Activated gamma-delta T cell (primary cell): ENCODE measurements at regions not wholly inside any gene's neighbourhood (a gene's known extent, or its start where the extent isn't known, plus 50 kb on each side); places are given as distances from the start of the nearest gene placed in this dataset.

Source experiments
- DNase-seq: peaks from one replicate; lab custom pipeline; 2025; lab: John Stamatoyannopoulos, UW

DNA sequence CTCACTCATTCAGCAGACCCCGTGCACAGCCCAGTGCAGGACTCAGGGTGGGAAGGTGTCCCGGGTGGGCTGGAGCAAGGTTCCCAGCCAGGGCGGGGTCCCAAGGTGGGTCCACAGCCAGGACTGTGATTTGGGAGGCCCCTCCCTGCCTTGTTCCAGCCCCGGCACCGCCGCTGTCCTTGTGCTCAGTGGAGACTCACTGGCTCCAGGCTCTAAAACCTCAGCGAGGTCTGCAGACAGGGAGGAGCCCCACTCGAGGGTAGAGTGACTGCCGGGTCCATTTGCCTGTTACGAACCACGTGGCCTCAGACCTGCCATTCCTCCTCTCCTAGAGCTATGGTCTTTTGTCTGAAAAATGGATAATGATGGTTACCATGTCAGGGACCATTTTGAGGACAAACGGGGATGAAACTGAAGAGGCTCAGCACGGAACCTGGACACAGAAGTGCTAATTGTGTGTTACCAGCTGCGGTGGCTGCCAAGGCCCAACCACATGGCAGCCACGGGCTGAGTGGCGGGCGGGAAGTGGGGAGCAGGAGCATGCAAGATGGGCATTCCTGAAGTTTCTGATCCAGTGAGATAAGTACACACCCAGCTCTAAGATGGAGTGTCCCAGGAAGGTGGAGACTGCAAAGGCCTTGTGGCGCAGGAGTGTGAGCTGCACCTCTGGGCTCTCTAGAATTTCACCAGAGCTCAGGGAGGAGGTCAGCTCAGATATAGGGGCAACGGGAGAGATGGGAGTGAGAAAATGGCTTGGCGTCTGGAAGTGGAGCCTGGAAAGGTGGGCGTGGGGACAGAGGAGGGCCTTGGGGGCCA, 317.6 kb downstream of the SEC14L1 start:
- no peak for DNase-seq

DNA sequence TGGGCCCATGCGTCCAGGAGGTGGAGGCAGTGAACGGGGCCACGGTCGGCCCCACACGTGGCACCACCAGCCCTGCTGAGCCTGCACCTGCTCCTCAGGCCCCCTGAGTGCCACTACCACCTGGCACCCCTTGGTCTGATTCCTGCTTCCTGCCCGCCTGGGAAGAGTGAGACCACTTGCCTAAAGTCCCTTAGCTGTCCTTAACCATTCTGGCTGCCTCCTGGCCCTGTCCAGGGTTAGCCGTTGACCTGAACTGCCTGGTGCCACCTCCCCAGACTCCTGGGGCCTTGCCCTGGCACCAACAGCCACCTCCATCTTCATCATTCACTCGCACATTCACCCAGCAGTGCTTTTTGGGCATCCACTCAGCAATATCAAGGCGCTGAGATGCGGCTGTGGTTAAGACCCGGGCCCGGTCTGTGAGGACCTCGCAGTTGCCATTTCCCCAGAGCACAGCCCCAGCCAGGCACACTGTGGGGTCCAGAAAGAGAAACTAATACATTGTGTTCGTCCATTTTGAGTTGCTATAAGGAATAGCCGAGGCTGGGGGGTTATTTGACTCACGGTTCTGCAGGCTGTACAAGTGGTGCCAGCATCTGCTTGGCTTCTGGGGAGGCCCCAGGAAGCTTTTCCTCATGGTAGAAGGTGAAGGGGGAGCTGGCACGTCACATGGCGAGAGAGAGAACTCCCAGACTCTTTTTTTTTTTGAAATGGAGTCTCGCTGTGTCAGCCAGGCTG, 318.4 kb downstream of the SEC14L1 start:
- no peak for DNase-seq

DNA sequence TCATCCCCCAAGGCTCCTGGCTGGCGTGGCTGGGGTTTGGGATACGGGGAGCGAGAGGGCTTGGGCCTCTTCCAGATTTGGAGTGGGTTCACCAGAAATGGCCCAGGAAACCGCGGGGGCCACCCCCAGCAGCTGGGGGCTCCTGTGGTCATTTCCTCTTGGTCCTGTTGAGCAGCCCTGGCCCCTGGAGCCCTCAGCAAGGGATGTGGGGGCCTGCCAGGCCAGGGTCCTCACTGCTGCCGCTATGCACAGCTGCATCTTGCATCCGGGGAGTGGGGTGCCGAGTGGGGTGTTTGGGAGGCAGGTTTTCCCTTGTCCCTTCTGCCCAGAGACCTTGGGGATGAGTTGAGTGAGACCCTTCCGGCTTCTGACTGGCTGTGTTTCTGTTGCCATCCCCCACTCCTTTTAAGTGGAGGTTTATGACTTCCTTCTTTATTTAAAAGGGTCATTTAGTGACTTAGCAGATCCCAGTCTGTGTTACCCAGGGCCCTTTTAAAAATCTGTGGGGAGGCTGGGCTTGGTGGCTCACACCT, 319.8 kb downstream of the SEC14L1 start:
- no peak for DNase-seq

DNA sequence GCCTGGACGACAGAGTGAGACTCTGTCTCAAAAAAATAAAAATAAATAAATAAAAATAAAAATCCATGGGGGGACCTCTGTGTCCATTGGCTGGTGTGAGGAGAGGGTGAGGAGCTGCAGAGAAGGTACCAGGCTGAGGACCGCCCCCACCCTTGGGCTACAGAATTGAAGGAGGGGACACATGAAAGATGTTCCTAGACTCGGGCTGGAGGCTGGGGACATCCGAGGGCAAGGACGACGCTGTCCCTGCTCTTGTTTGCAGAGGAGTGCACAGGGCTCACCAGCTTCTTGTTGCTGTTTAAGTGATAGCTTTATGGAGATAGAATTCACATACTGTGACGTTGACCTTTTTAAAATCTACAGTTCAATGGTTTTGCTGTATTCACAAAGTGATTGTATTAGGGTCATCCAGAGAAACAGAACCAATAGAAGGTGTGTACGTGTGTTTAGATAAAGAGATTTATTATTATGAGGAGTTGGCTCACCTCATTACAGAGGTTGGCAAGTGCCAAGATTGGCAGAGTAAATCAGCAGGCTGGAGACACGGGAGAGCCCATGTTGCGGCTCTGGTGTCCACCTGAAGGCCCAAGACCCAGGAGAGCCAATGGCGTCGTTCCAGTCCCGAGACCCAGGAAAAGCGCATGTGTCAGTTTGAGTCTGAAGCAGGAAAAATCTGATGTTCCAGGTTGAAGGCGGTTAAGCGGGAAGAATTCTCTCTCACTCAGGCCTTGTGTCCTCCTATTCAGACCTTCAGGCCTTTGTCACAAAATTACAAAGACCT, 320.7 kb downstream of the SEC14L1 start:
- no peak for DNase-seq

DNA sequence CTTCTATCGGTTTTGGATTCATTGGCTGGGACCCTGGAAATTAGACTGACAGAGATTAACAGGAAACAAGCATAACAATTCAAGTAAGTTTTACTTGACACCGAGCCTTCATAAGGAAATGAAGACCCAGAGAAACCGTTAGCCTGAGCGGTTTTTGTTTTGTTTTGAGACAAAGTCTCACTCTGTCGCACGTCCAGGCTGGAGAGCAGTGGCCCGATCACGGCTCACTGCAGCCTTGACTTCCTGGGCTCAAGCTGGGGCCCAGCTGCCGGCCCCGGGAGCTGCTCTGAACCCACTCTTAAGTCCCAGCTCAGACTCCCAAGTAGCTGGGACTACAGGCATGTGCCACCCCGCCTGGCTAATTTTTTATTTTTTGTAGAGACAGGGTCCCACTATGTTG, 321.3 kb downstream of the SEC14L1 start:
- no peak for DNase-seq

DNA sequence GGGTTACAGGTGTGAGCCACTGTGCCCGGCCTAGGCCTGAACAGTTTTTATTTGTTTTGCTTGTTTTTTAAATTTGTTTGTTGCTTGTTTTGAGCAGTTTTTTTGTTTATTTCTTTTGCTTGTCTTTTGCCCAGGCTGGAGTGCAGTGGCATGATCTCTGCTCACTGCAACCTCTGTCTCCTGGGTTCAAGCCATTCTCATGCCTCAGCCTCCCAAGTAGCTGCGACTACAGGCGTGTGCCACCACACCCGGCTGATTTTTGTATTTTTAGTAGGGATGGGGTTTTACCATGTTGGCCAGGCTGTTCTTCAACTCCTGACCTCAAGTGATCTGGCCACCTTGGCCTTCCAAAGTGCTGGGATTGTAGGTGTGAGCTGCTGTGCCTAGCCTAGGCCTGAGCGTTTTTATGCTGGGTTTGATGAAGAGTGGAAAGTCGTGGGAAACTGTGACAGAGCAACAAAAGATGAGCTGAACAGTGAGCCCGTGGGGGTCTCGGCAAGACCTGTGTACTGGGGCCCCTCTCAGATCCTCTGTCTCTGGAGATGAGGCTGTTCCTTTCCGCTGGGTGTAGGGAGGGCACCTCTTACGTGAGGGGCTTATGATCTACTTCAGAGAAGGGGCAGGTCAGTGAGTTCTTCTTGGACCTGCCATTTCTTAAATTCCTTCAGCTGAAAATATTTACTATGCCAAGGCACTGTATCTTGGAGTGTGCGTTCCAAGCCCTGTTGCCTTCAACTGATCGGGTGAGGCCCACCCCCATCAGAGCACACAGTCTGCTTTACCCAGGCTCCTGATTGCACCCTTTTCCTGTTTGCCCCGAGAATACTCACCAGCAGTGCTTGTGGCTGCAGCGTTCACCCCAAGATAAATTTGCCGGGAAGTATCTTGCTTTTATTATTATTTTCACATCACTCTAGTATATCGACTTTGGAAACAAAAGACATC, 322.1 kb downstream of the SEC14L1 start:
- DNase-seq: no peak

DNA sequence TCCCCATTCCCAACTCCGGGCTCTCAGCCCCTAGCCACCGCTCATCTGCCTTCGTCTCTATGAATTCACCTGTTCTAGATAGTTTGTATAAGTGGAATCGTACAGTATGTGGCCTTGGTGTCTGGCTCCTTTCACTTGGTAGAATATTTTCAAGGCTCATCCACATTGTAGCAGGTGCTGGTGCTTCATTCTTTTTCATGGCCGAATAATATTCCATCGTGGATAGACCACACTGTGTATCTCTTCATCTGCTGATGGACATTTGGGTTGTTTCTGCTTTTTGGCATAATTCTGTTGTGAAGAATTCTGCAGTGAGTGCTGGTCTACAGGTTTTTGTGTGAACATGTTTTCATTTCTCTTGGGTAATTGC, 324.2 kb downstream of the SEC14L1 start:
- DNase-seq: no peak

DNA sequence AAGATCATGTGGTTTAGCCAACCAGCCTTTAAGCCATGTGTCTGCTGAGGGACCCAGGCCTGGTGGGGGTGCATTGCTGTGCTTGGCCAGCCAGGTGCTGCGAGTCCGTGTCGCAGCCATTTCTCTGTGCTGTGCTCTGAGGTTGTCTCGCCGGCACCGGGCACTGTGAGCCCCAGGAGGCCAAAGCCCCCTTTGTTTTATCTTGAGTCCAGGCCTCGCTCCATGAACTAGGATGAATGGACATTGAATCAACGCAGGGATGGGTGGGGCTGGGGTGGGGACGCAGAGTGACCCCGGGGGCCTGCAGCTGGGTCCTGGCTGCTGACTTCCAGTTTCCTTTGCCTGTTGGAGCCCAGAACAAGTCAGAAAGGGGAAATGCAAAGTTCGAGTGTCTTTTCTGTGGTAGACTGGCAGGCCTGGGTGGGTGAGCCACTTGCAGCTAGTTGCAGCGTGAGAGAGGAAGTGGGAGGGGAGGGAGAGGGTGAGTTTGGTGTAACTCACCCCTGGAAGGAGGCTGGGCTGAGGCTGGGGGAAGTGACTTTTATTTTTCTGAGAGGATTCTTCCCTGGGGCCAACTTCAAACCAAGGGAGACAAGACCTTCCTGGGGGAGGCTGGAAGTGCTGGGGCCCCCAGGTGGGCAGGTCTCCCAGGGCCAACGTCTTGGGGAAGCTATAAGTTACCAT, 324.7 kb downstream of the SEC14L1 start:
- no peak for DNase-seq

DNA sequence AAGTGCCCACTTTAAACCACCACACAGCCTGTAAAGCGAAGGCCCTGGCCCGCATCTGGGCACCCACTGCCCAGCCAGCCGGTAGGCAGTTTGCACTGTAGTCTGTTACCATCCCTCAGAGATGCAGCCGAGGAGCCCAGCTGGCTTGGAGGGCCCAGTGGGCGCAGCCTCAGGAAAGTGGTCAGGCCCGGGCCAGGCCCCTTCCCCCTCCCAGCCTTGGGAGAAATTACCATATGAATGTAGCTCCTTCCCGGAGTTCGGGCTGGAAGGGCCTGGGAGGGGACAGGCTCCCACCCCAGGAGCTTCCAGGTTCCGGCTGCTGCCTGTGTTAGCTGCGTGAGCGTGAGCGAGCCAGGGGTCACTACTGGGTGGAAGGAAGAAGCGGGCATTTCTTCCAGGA, 325.4 kb downstream of the SEC14L1 start:
- DNase-seq: no peak

DNA sequence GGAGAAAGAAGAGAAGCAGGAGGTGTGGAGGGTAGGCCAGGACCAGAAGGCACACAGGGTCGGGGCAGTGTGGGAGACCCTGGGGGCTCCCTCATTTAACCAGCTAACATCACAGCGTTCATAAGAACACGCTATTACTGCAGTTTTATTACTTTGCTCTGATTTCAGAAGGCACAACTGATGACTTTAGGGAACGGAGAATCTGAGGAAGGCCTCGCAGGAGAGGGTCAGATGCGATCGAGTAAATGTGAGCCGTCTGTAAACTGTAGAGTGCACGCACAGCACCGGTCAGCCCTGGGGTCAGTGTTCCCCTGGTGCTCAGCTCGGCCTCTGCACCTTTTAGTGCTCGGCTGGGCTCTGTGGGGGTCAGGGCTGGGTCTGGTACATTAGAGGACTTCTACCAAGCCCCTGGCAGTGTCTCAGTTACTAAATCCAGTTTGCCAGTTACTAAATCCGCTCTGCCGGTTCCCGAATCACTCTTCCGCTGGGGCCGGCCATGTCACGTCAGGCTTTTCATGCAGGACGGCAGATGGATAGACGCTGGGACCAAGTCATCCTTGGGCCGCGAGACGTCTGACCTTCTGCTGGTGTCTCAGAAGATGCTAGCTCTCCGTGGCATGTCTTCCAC, 325.9 kb downstream of the SEC14L1 start:
- no peak for DNase-seq

DNA sequence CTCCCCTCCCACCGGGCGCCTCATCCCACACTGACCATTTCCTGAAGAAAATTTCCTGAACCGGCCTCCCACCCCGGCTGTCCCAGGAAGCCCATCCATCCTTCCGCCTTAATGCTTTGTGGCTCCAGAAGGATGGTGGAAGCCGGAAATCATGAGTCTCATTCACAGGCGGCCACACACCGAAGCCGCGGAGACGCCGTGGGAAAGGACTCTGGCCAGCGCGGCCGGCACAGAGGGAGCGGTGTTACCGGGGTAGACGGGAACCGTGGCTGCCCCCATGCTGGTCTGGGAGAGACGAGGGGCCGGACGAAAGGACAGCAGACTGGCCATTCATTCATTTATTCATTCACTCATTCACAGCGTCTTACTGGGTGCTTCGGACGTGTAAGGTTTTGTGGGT, 326.8 kb downstream of the SEC14L1 start:
- no peak for DNase-seq

DNA sequence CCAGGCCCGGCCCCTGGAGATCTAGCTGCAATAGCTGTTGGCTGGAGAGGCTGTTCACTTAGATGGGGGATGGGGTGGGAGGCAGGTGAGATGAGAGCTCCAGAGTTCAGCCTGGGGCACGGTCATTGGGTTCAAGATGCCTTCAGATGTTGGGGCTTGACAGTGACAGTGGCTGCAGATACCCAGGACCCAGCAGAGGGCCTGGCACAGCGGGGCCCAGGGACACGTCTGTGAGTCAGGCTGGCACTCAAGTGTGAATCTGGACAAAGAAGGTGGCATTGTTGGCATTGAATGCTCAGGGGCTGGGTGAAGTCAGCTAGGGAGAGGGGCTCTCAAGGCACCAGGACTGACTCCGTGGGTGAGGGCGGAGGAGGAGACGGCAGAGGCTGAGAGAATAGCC, 328.1 kb downstream of the SEC14L1 start:
- DNase-seq: no peak

DNA sequence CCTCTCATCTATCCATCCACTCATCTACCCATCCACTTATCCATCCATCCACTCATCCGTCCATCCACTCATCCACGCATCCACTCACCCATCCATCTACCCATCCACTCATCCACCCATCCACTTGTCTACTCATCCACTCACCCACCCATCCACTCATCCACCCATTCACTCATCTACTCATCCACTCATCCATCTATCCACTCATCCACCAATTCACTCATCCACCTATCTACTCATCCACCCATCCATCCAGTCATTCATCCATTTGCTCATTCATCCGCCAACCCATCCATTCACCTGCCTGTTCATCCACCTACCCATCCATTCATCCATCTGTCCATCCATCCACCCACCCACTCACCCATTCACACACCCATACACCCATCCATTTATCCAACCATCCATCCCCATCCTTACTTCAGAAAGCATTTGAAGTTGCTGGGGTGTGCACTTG, 329.6 kb downstream of the SEC14L1 start:
- DNase-seq: no peak

DNA sequence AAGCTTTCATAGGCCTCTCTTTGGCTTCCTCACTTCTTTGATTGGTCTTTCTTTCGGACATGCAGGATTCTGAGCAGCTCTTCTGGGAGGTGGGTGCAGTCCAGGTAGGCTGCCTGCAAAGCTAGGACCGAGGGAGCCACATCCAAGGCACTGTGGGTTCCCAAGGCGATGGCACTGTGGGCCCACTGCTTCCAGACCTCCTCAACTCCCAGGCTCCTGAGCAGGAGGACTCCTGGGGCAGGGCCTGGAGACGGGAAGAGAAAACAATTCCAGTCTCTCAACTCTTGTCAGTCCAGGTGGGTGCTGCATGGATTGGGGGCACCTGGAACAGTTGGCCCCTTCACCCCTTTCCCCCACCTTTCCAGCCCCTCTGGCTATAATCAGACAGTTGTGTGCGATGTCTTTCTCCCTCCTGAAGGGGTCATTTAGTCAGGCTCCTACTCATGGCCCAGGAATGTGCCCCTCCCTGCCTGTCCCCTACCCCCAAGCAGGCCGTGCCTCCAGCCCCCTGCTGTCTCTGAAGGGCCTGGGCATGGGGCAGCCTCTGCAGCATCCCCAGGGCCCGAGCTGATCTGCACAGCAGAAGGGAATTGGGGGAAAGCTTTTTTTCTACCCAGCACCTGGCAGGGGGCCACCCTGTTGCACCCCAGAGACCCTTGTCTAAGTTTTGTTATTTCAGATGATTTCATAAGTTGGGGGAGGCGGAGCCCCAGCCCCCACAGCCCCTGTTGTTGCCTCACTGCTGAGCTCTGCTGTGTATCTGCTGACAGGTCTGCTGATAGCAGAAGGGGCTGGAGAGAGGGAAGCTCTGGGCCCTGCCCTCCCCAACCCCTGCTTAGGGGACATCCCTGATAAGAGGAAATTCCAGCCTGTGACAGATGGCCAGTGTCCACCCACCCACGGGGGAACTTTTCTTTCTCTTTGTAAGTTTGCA, 330.3 kb downstream of the SEC14L1 start:
- no peak for DNase-seq

DNA sequence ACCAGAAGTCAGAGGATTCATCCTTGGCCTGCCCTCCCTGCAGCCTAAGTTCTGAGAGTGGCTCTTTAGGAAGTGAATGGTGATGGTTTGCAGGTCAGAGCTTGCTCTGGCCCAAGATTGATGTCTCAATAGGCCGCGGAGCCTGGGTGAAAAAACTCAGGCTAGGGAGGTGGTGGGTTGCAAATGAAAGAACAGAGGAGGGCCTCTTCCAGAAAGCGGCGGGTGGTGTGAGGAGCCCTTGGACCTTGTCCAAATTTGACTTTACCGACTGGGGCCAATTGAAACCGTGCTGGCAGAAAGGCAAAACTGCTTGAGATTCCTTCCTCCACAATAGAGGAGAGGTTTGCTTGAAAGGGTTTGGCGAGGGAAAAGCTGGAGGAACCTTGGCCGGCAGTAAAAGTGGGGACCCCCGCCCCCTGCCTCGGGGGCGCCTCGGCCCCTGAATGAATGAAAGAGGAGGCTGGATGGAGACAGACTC, 331.3 kb downstream of the SEC14L1 start:
- no peak for DNase-seq

DNA sequence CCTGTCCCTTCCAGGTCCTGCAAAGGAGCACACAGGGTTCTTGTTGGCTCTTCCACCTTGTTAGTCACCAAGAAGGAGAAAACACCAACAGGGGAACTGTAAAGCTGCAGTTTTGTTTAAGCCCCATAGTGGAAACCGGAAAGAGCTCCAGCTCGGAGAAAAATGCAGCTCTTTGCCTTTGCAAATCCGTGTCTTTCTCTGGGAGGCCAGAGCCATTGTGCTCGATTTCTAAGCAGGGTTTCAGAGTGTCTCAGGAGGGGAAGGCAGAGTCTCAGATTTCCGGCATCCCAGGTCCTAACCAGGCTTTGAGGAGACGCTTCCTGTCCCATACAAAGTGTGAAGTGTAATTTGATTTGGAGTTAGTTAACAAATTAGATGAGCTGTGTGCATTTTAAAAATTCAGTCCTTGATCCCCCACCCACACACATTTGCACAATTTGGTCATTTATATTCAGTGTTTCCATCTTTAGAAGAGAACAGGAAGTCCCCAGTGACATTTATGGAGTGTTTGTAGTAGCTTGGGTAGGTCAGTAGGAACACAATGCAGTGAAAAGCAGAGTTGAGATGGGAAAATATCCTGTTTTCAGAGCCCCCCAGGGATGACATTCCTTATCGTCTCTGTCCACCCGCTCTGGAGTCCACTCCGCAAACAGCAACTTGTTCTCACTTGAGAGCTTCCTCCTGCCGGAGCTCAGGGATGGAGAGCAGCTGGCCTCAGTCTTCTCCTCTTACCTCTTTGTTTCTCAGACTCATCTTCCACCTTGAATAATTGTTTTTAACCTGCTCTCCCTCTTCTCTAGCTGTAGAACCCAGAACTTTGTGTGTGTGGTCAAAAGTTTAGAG, 331.9 kb downstream of the SEC14L1 start:
- no peak for DNase-seq

DNA sequence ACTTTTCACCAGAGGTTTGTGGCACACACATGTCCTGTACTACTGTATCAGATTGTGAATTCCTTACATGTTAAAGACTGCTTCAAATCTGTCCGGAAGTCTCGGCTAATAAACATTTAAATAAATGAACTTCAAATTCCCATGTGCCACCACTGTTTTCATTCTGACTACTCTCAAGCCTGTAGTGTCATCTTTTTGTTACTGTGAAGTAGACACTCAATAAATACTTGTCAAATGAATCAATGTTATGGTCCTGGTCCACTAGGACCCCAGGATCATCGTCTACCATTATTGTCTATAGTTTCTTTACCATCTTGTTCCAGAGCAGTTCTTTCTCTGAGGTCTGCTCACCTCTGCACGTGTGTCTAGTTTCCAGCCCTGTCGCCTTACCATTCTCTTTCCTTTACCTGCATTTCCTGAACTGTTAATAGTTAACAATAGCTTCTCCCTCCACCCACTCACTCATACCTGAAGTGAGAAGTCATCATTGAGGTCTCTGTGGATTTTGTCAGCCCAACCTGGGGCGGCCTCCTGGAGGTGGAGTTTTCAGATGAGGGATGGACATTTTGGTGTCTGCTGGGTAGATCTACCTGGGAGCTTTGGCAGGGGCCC, 333.0 kb downstream of the SEC14L1 start:
- DNase-seq: no peak
